Natural killer cell (primary cell): ENCODE measurements at regions not wholly inside any gene's neighbourhood (a gene's known extent, or its start where the extent isn't known, plus 50 kb on each side); places are given as distances from the start of the nearest gene placed in this dataset.

ENCODE experiments used
- ATAC-seq, 3 donors: fragments of 150-1000 bp in 2 of 3; fragments of 200-7000 bp in 1 of 3; cut with Tn5 transposase; 1 replicate in 1 of 3; 2 replicates in 2 of 3; pipeline ENCODE4 v1.10.0; 2021; ENCODE audit warnings: mild to moderate bottlenecking in 2 of 3, moderate library complexity in 2 of 3
- DNase-seq, 2 donors: peaks; one replicate each; pipeline versions ENCODE4 v3.0.0 to v3.0.0-alpha.2; 2013 to 2021; ENCODE audit warnings: mixed read lengths in 1 of 2
- H3K27ac ChIP-seq: one replicate; pipeline ENCODE4 v1.5.1; 2013; ENCODE audit warnings: mild to moderate bottlenecking, low read length
- H3K27me3 ChIP-seq: one replicate; pipeline ENCODE4 v1.6.1; 2013; ENCODE audit warnings: low read length; ENCODE audit not compliant: control insufficient read depth, insufficient read depth
- H3K36me3 ChIP-seq: one replicate; pipeline ENCODE4 v1.6.1; 2013; ENCODE audit warnings: low read length; ENCODE audit not compliant: control insufficient read depth, insufficient read depth
- H3K4me1 ChIP-seq: one replicate; pipeline ENCODE4 v1.6.1; 2013; ENCODE audit warnings: low read length; ENCODE audit not compliant: control insufficient read depth, insufficient read depth
- H3K4me3 ChIP-seq: one replicate; pipeline ENCODE4 v1.5.1; 2013; ENCODE audit warnings: low read length
- H3K9me3 ChIP-seq: one replicate; pipeline ENCODE4 v1.6.1; 2013; ENCODE audit warnings: low read length; ENCODE audit not compliant: control insufficient read depth, insufficient read depth
- H3K27ac Mint-ChIP-seq, 2 donors: one replicate each; pipeline ENCODE4 v1.8.0; 2022; ENCODE audit warnings: mild to moderate bottlenecking in 2 of 2, mixed read lengths in 2 of 2, moderate library complexity in 1 of 2
- H3K27me3 Mint-ChIP-seq, 2 donors: one replicate each; pipeline ENCODE4 v1.8.0; 2022; ENCODE audit warnings: low read depth in 2 of 2, mixed read lengths in 2 of 2
- H3K36me3 Mint-ChIP-seq: one replicate; pipeline ENCODE4 v1.8.0; 2022; ENCODE audit warnings: mixed read lengths
- H3K4me1 Mint-ChIP-seq, 2 donors: one replicate each; pipeline ENCODE4 v1.8.0; 2022; ENCODE audit warnings: mixed read lengths in 2 of 2
- H3K4me3 Mint-ChIP-seq: one replicate; pipeline ENCODE4 v1.8.0; 2022; ENCODE audit warnings: mild to moderate bottlenecking, moderate library complexity, mixed read lengths
- H3K9me3 Mint-ChIP-seq, 2 donors: one replicate each; pipeline ENCODE4 v1.8.0; 2022; ENCODE audit warnings: mixed read lengths in 2 of 2
- WGBS: methylation state at CpG from one replicate; pipeline ENCODE4 v1.1.7; 2013; ENCODE audit warnings: missing lambda C conversion rate; ENCODE audit not compliant: insufficient coverage; 5-methylcytosine and 5-hydroxymethylcytosine counted together
- intact Hi-C: fragments of 100-400 bp; cut with micrococcal nuclease; formaldehyde crosslinking; loops from one replicate; pipeline ENCODE4 v1.14.2; 2022
- TF ChIP-seq, protein P1 (sequence below): fragments of 200-600 bp; IDR thresholded peaks from one replicate; pipeline ENCODE4 v1.8.0; 2022; ENCODE audit warnings: antibody characterized with exemption

DNA sequence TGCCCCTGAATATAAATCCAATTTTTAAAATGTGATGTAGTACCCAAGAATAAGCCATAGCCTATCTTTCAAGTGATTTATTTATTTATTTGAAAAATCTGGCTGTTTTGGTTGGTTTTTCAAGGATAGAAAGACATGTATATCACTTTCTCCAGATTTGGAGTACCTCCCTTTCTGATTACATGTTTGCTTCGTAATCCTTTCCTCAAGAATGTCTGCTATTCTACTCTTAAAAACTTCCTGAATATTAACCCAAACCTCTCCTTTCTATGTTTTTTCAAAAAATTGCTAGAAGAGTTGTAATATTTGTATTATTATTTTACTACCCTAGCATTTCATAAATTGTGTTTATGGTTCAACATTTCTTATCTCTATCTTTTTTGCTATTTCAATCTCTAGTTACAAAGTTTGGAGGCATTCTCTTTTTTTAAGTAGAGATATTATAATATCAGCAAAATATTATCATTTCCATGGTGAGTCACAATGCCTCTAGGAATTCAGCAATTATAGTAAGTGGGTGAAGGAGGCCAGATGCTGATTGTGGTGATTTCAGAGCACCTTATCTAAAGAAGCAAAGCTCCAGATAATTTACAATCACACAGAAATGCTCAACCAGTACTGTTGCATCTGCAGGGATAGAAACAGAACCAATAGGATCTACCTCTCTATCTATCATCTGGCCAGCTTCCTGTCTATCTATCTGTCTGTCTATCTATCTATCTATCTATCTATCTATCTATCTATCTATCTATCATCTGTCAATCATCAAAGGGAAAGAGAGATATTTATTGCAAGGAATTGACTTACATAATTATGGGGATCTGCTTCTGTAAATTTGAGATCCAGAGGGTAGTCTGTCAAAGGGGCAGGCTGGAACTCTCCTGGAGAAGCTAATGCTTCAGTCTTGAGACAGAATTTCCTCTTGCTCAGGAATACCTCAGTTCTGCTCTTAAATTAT is 412.5 kb upstream of the SEMA3C start:
- DNase-seq, result no peak
- H3K4me1 Mint-ChIP-seq, result no peaks in the 10 kb centered on the region
- intact Hi-C loops, result no loop called here
- no peaks in the 10 kb centered on the region for H3K36me3 ChIP-seq
- ATAC-seq, result no peak
- H3K27ac ChIP-seq, result no peak overlapping the region
- no peaks in the 10 kb centered on the region for H3K27me3 ChIP-seq
- H3K36me3 Mint-ChIP-seq, result peaks cover 9% of the 10 kb centered on the region
- WGBS, result no CpG with 5 or more reads among the region's 1 CpG
- TF ChIP-seq, protein P1, sequence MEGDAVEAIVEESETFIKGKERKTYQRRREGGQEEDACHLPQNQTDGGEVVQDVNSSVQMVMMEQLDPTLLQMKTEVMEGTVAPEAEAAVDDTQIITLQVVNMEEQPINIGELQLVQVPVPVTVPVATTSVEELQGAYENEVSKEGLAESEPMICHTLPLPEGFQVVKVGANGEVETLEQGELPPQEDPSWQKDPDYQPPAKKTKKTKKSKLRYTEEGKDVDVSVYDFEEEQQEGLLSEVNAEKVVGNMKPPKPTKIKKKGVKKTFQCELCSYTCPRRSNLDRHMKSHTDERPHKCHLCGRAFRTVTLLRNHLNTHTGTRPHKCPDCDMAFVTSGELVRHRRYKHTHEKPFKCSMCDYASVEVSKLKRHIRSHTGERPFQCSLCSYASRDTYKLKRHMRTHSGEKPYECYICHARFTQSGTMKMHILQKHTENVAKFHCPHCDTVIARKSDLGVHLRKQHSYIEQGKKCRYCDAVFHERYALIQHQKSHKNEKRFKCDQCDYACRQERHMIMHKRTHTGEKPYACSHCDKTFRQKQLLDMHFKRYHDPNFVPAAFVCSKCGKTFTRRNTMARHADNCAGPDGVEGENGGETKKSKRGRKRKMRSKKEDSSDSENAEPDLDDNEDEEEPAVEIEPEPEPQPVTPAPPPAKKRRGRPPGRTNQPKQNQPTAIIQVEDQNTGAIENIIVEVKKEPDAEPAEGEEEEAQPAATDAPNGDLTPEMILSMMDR, result no peak
- H3K4me3 Mint-ChIP-seq, result no peak overlapping the region
- H3K27ac Mint-ChIP-seq, result no peak overlapping the region
- no peak overlapping the region for H3K4me3 ChIP-seq
- H3K27me3 Mint-ChIP-seq, result no peaks in the 10 kb centered on the region
- H3K9me3 ChIP-seq, result no peaks in the 10 kb centered on the region
- H3K4me1 ChIP-seq, result no peaks in the 10 kb centered on the region
- H3K9me3 Mint-ChIP-seq, result peaks cover 10 to 21% of the 10 kb centered on the region in 2 donors

DNA sequence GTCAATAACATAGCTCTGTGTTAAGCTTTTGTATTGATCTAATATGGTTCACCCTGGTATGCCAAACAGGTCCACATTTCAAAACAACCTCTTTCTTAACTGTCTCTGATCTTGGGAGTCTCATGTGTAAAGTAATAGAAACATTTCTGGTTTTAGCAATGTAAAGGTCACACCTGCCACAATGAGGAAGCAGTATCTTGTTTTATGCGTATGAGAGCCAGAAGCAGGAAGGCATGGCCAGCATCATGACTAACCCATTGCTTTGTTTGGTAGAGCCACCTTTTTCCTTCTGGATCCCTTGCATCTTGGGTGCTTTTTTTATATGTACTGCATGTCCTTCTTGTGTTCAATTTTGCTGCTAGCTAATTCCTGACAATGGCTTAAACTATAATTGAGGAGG is 411.3 kb upstream of the SEMA3C start:
- 63% methylated on average over 1 of the region's 1 CpG for WGBS
- H3K9me3 ChIP-seq, result no peaks in the 10 kb centered on the region
- H3K27me3 ChIP-seq, result no peaks in the 10 kb centered on the region
- H3K36me3 ChIP-seq, result no peaks in the 10 kb centered on the region
- H3K36me3 Mint-ChIP-seq, result peaks cover 9% of the 10 kb centered on the region
- no peaks in the 10 kb centered on the region for H3K4me1 Mint-ChIP-seq
- no peak overlapping the region for H3K27ac Mint-ChIP-seq
- H3K4me3 ChIP-seq, result no peak overlapping the region
- TF ChIP-seq, protein P1, result no peak
- intact Hi-C loops, result no loop called here
- H3K4me1 ChIP-seq, result no peaks in the 10 kb centered on the region
- ATAC-seq, result no peak
- no peak overlapping the region for H3K27ac ChIP-seq
- H3K9me3 Mint-ChIP-seq, result peaks cover 10 to 21% of the 10 kb centered on the region in 2 donors
- H3K4me3 Mint-ChIP-seq, result no peak overlapping the region
- H3K27me3 Mint-ChIP-seq, result no peaks in the 10 kb centered on the region
- DNase-seq, result no peak

DNA sequence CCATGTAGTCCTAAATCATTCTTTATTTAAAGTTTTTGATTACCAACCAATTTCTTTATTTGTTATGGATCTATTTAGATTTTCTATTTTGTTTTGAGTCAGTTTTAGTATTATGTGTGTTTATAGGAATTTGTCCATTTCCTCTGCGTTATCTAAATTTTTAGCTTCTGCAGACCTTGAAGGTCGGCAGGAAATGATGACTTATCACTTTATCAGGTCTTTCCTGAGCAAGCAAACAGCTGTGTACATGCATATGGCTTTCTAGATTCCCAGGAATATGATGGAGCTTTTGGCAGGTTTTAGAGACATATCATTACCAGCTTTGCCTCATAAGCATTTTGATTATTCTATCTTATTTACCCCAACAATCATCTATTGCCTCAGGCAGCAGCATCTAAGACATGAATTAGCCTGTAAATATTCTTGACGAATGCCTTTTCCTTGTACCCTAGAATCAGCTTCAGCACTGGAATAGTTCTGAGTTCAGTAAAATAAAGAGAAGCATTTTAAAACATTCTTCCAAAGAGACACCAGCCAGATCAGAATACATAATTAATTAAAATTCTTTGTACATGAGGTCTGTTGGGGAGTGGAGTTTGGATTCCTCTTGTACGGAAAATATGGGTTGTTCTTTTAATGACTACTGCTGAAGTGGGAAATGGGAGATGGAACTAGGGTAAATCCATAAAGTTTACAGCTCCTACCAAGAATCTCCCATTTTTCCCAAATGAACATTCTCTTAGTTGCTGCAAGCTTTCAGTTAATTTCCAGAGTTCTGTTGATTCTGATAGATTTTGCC is 408.8 kb upstream of the SEMA3C start:
- Histone ChIP-seq H3K4me1 (no peaks in the 10 kb centered on the region), H3K36me3 (no peaks in the 10 kb centered on the region), H3K27ac (no peak overlapping the region), H3K9me3 (no peaks in the 10 kb centered on the region), H3K27me3 (no peaks in the 10 kb centered on the region), H3K4me3 (no peak overlapping the region)
- DNase-seq, result no peak
- Mint-ChIP-seq H3K4me3 (no peak overlapping the region), H3K27ac (no peak overlapping the region), H3K36me3 (peaks cover 9% of the 10 kb centered on the region), H3K4me1 (no peaks in the 10 kb centered on the region), H3K9me3 (peaks cover 12 to 19% of the 10 kb centered on the region in 2 donors), H3K27me3 (no peaks in the 10 kb centered on the region)
- WGBS, result 84% methylated on average over 2 of the region's 4 CpGs
- intact Hi-C loops, result no loop called here
- ATAC-seq, result no peak
- TF ChIP-seq, protein P1, result no peak
